Keratinocyte (primary cell): ENCODE measurements at regions not wholly inside any gene's neighbourhood (a gene's known extent, or its start where the extent isn't known, plus 50 kb on each side); places are given as distances from the start of the nearest gene placed in this dataset.

Experiments
- CTCF ChIP-seq, 3 experiments: IDR thresholded peaks in 1 of 3; conservative IDR thresholded peaks in 1 of 3; optimal IDR thresholded peaks in 1 of 3; 2 replicates in 2 of 3; 3 replicates in 1 of 3; pipeline versions ENCODE3 to v1.5.1; 2011; ENCODE audit warnings: low read length in 3 of 3, mild to moderate bottlenecking in 3 of 3, moderate library complexity in 2 of 3, control low read depth in 1 of 3, inconsistent platforms in 1 of 3; ENCODE audit not compliant: insufficient read depth in 2 of 3; ENCODE audit errors: extremely low read depth in 1 of 3
- EZH2 ChIP-seq: IDR thresholded peaks from one replicate; pipeline ENCODE4 v1.6.1; 2012; ENCODE audit warnings: inconsistent platforms, mild to moderate bottlenecking, low read length, moderate library complexity

- TF ChIP-seq CTCF (optimal IDR thresholded peaks at IDR 0.05 in 1 of 3, IDR thresholded peaks at IDR 0.05 in 1 of 3, conservative IDR thresholded peaks at IDR 0.05 in 1 of 3; ENCODE audit: extremely low read depth in 1 of 3, insufficient read depth in 2 of 3, low read length in 3 of 3), result no peak
- no peak for TF ChIP-seq EZH2
Measured at GRCh38 chr9:101861472-101861871, 123.0 kb upstream of the GRIN3A start.
